ENCODE measurements at regions not wholly inside any gene's neighbourhood (a gene's known extent, or its start where the extent isn't known, plus 50 kb on each side); places are given as distances from the start of the nearest gene placed in this dataset.

DNA sequence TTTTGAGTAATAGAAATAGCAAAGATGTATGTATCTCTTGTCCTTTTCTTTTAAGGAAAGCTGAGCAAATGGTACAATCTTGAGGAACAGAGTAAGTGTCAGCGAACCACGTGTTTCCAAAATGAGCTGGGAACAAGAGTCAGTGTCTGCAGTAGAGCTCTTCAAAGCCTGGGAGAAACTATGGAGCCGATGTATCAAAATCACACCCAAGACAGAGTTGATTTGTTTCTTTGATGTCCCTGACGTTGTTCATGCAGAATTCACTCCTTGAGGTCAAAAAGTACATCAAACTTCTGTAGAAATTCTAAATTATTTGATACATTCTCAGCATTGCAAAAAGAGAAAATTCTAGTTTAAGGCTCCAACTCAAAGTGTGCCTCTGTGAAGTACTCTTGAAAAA is 216.5 kb downstream of the SKIDA1 start:
- Mint-ChIP-seq H3K9me3 (ENCODE audit: unreplicated experiment) (peaks cover 2% of the 10 kb centered on the region), H3K27me3 (ENCODE audit: unreplicated experiment) (peaks cover 2% of the 10 kb centered on the region), H3K36me3 (ENCODE audit: unreplicated experiment) (no peaks in the 10 kb centered on the region), H3K4me1 (ENCODE audit: low read depth, unreplicated experiment) (peaks cover 2% of the 10 kb centered on the region), H3K4me3 (ENCODE audit: unreplicated experiment) (no peak overlapping the region), H3K27ac (ENCODE audit: unreplicated experiment) (no peak overlapping the region)
- TF ChIP-seq CTCF (IDR thresholded peaks at IDR 0.05; ENCODE audit: partially characterized antibody, unreplicated experiment), result no peak
- DNase-seq, result no peak

DNA sequence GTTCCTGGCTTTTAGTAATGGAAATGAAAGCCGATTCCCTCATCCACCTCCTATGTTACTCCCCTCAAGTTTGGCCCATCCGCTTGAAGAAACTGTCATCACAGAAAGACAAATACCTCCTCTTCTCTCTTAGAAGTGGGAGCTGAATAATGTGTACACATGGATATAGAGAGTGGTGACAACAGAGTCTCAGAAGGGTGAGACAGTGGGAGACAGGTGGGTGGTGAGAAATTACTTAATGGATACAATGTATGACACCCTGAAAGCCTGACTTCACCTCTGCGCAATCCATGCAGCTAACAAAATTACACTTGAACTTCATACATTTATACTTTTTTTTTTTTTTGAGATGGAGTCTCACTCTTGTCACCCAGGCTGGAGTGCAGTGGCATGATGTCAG is 217.5 kb downstream of the SKIDA1 start:
- no peak for DNase-seq
- peaks cover 2% of the 10 kb centered on the region for H3K27me3 Mint-ChIP-seq (ENCODE audit: unreplicated experiment)
- TF ChIP-seq CTCF (IDR thresholded peaks at IDR 0.05; ENCODE audit: partially characterized antibody, unreplicated experiment), result no peak
- no peaks in the 10 kb centered on the region for H3K36me3 Mint-ChIP-seq (ENCODE audit: unreplicated experiment)
- no peak overlapping the region for H3K27ac Mint-ChIP-seq (ENCODE audit: unreplicated experiment)
- H3K4me3 Mint-ChIP-seq (ENCODE audit: unreplicated experiment), result no peak overlapping the region
- H3K4me1 Mint-ChIP-seq (ENCODE audit: low read depth, unreplicated experiment), result no peaks in the 10 kb centered on the region
- peaks cover 2% of the 10 kb centered on the region for H3K9me3 Mint-ChIP-seq (ENCODE audit: unreplicated experiment)

DNA sequence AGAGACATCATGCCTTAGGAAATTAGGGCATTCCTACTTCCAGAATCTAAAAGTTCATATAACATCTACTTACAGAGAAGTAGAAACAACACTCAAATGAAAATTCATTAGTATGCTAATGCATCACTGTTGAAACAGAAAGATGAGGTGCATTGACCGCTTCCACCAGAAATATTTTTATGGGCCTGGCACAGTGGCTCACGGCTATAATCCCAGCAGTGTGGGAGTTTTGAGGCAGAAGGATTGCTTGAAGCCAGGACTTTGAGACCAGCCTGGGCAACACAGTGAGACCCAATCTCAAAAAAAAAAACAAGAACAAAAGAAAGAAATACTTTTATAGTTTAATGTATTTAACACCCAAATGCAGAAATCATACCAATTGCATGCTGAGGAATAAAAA is 220.9 kb downstream of the SKIDA1 start:
- Mint-ChIP-seq H3K4me1 (ENCODE audit: low read depth, unreplicated experiment) (no peaks in the 10 kb centered on the region), H3K4me3 (ENCODE audit: unreplicated experiment) (no peak overlapping the region), H3K36me3 (ENCODE audit: unreplicated experiment) (no peaks in the 10 kb centered on the region), H3K27me3 (ENCODE audit: unreplicated experiment) (peaks cover 2% of the 10 kb centered on the region), H3K9me3 (ENCODE audit: unreplicated experiment) (no peaks in the 10 kb centered on the region), H3K27ac (ENCODE audit: unreplicated experiment) (no peak overlapping the region)
- DNase-seq, result no peak
- no peak for TF ChIP-seq CTCF (IDR thresholded peaks at IDR 0.05; ENCODE audit: partially characterized antibody, unreplicated experiment)

GRCh38 chr10:21304198-21304597 is 221.3 kb downstream of the SKIDA1 start:
- no peak overlapping the region for H3K4me3 Mint-ChIP-seq (ENCODE audit: unreplicated experiment)
- H3K27ac Mint-ChIP-seq (ENCODE audit: unreplicated experiment), result no peak overlapping the region
- no peaks in the 10 kb centered on the region for H3K9me3 Mint-ChIP-seq (ENCODE audit: unreplicated experiment)
- peaks cover 2% of the 10 kb centered on the region for H3K27me3 Mint-ChIP-seq (ENCODE audit: unreplicated experiment)
- no peaks in the 10 kb centered on the region for H3K4me1 Mint-ChIP-seq (ENCODE audit: low read depth, unreplicated experiment)
- TF ChIP-seq CTCF (IDR thresholded peaks at IDR 0.05; ENCODE audit: partially characterized antibody, unreplicated experiment), result no peak
- DNase-seq, result no peak
- no peaks in the 10 kb centered on the region for H3K36me3 Mint-ChIP-seq (ENCODE audit: unreplicated experiment)

GRCh38 chr10:21300551-21300950 is 224.9 kb downstream of the SKIDA1 start:
- TF ChIP-seq CTCF (IDR thresholded peaks at IDR 0.05; ENCODE audit: partially characterized antibody, unreplicated experiment), result no peak
- no peaks in the 10 kb centered on the region for H3K36me3 Mint-ChIP-seq (ENCODE audit: unreplicated experiment)
- H3K27me3 Mint-ChIP-seq (ENCODE audit: unreplicated experiment), result peaks cover 2% of the 10 kb centered on the region
- no peak overlapping the region for H3K27ac Mint-ChIP-seq (ENCODE audit: unreplicated experiment)
- no peaks in the 10 kb centered on the region for H3K4me1 Mint-ChIP-seq (ENCODE audit: low read depth, unreplicated experiment)
- no peak overlapping the region for H3K4me3 Mint-ChIP-seq (ENCODE audit: unreplicated experiment)
- DNase-seq, result no peak
- H3K9me3 Mint-ChIP-seq (ENCODE audit: unreplicated experiment), result no peaks in the 10 kb centered on the region
